ENCODE measurements at regions not wholly inside any gene's neighbourhood (a gene's known extent, or its start where the extent isn't known, plus 50 kb on each side); places are given as distances from the start of the nearest gene placed in this dataset.

- H3K9me3 ChIP-seq (ENCODE audit: low read length) = no peaks in the 10 kb centered on the region
- H3K36me3 ChIP-seq (ENCODE audit: insufficient read depth, low read length) = no peaks in the 10 kb centered on the region
- H3K9ac ChIP-seq (ENCODE audit: low read length) = no peak overlapping the region
- no peak overlapping the region for H3K4me2 ChIP-seq (ENCODE audit: low read length)
- no peak overlapping the region for H3K27ac ChIP-seq (ENCODE audit: low read depth, low read length, poor library complexity, severe bottlenecking)
- H3K9me2 ChIP-seq (ENCODE audit: low read depth, low read length) = no peaks in the 10 kb centered on the region
- H3K4me1 ChIP-seq (ENCODE audit: insufficient read depth, low read length, severe bottlenecking) = no peaks in the 10 kb centered on the region
- no peaks in the 10 kb centered on the region for H4K20me1 ChIP-seq (ENCODE audit: insufficient read depth, low read length)
- no peak for TF ChIP-seq CTCF (IDR thresholded peaks at IDR 0.05; ENCODE audit: low read length)
- TF ChIP-seq EZH2 (IDR thresholded peaks at IDR 0.05; ENCODE audit: borderline replicate concordance, low read length) = no peak
- H2AFZ ChIP-seq (ENCODE audit: low read length) = no peak overlapping the region
- no peak overlapping the region for H3K4me3 ChIP-seq (ENCODE audit: low read depth, low read length, poor library complexity, severe bottlenecking)
- H3K79me2 ChIP-seq (ENCODE audit: insufficient read depth, low read length) = no peaks in the 10 kb centered on the region
- H3F3A ChIP-seq (ENCODE audit: insufficient read depth, low read length) = no peaks in the 10 kb centered on the region
- H3K27me3 ChIP-seq (ENCODE audit: insufficient read depth, low read length) = no peaks in the 10 kb centered on the region
These were observed 96.0 kb upstream of the IGFBP7 start for GRCh38 chr4:57206172-57206571.

GRCh38 chr4:57205580-57205979 lies 95.4 kb upstream of the IGFBP7 start:
- H3K9me2 ChIP-seq (ENCODE audit: low read depth, low read length) = no peaks in the 10 kb centered on the region
- no peaks in the 10 kb centered on the region for H3K79me2 ChIP-seq (ENCODE audit: insufficient read depth, low read length)
- H3K4me1 ChIP-seq (ENCODE audit: insufficient read depth, low read length, severe bottlenecking) = no peaks in the 10 kb centered on the region
- H3K27me3 ChIP-seq (ENCODE audit: insufficient read depth, low read length) = no peaks in the 10 kb centered on the region
- no peak overlapping the region for H3K4me2 ChIP-seq (ENCODE audit: low read length)
- no peaks in the 10 kb centered on the region for H3K36me3 ChIP-seq (ENCODE audit: insufficient read depth, low read length)
- no peaks in the 10 kb centered on the region for H4K20me1 ChIP-seq (ENCODE audit: insufficient read depth, low read length)
- no peak overlapping the region for H3K27ac ChIP-seq (ENCODE audit: low read depth, low read length, poor library complexity, severe bottlenecking)
- H3K4me3 ChIP-seq (ENCODE audit: low read depth, low read length, poor library complexity, severe bottlenecking) = no peak overlapping the region
- no peaks in the 10 kb centered on the region for H3F3A ChIP-seq (ENCODE audit: insufficient read depth, low read length)
- TF ChIP-seq EZH2 (IDR thresholded peaks at IDR 0.05; ENCODE audit: borderline replicate concordance, low read length) (no peak), CTCF (IDR thresholded peaks at IDR 0.05; ENCODE audit: low read length) (no peak)
- no peak overlapping the region for H3K9ac ChIP-seq (ENCODE audit: low read length)
- no peaks in the 10 kb centered on the region for H3K9me3 ChIP-seq (ENCODE audit: low read length)
- no peak overlapping the region for H2AFZ ChIP-seq (ENCODE audit: low read length)

GRCh38 chr4:57200799-57201327 lies 90.7 kb upstream of the IGFBP7 start:
- Histone ChIP-seq H3K36me3 (ENCODE audit: insufficient read depth, low read length) (no peaks in the 10 kb centered on the region), H3K4me1 (ENCODE audit: insufficient read depth, low read length, severe bottlenecking) (no peaks in the 10 kb centered on the region), H3K4me2 (ENCODE audit: low read length) (no peak overlapping the region), H3F3A (ENCODE audit: insufficient read depth, low read length) (no peaks in the 10 kb centered on the region), H4K20me1 (ENCODE audit: insufficient read depth, low read length) (no peaks in the 10 kb centered on the region), H3K9ac (ENCODE audit: low read length) (no peak overlapping the region), H3K4me3 (ENCODE audit: low read depth, low read length, poor library complexity, severe bottlenecking) (no peak overlapping the region), H3K27ac (ENCODE audit: low read depth, low read length, poor library complexity, severe bottlenecking) (no peak overlapping the region), H3K27me3 (ENCODE audit: insufficient read depth, low read length) (no peaks in the 10 kb centered on the region), H3K9me3 (ENCODE audit: low read length) (no peaks in the 10 kb centered on the region), H2AFZ (ENCODE audit: low read length) (no peak overlapping the region), H3K9me2 (ENCODE audit: low read depth, low read length) (no peaks in the 10 kb centered on the region), H3K79me2 (ENCODE audit: insufficient read depth, low read length) (no peaks in the 10 kb centered on the region)
- TF ChIP-seq CTCF (IDR thresholded peaks at IDR 0.05; ENCODE audit: low read length) (no peak), EZH2 (IDR thresholded peaks at IDR 0.05; ENCODE audit: borderline replicate concordance, low read length) (no peak)

Measured in OCI-LY1 (cell line).